Adipocyte (in vitro differentiated cells): ENCODE measurements at regions not wholly inside any gene's neighbourhood (a gene's known extent, or its start where the extent isn't known, plus 50 kb on each side); places are given as distances from the start of the nearest gene placed in this dataset.
A peak's percentile ranks its signal among the peaks of the same experiment; 100 is the strongest.

ENCODE experiments used
- DNase-seq: peaks from one replicate; pipeline ENCODE4 v3.0.0-alpha.2; 2015; ENCODE audit warnings: low read depth
- H3K27me3 ChIP-seq: replicated peaks from 2 replicates; pipeline ENCODE4 v1.7.0; 2013; ENCODE audit warnings: mild to moderate bottlenecking, low read length, moderate library complexity; ENCODE audit not compliant: control insufficient read depth, insufficient read depth
- H3K36me3 ChIP-seq: 2 replicates; pipeline ENCODE4 v1.7.0; 2013; ENCODE audit warnings: low read length, mild to moderate bottlenecking, moderate library complexity; ENCODE audit not compliant: control insufficient read depth, insufficient read depth, severe bottlenecking
- H3K4me1 ChIP-seq: 2 replicates; pipeline ENCODE4 v1.7.0; 2013; ENCODE audit warnings: mild to moderate bottlenecking, low read length, moderate library complexity; ENCODE audit not compliant: control insufficient read depth, insufficient read depth
- H3K4me3 ChIP-seq: 2 replicates; pipeline ENCODE4 v1.7.0; 2013; ENCODE audit warnings: mild to moderate bottlenecking, low read length, moderate library complexity
- H3K9ac ChIP-seq: 2 replicates; pipeline ENCODE4 v1.7.0; 2013; ENCODE audit warnings: mild to moderate bottlenecking, low read length, moderate library complexity
- H3K9me3 ChIP-seq: 2 replicates; pipeline ENCODE4 v1.7.0; 2013; ENCODE audit warnings: mild to moderate bottlenecking, low read length, moderate library complexity; ENCODE audit not compliant: control insufficient read depth

DNA sequence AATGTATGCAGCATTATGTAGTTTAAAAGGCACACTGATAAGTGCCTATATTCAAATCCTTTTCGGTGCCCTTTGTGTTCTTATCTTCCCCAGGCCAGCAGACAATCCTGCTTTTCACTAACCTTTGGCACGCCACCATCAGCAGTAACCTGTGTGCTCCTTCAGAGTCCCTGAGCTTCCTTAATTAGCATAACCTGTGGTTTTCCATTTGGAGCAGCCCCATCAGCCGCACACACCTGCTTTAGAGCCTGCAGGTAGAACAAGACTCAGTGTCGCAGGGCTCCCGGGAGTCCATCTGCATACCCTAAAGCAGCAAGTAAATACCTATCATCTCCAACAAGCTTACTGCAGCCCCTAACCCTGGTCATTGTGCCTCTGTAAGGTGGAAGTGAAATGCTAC lies 755.1 kb downstream of the ROBO2 start:
- DNase-seq: no peak
- H3K4me1 ChIP-seq: no peaks in the 10 kb centered on the region

DNA sequence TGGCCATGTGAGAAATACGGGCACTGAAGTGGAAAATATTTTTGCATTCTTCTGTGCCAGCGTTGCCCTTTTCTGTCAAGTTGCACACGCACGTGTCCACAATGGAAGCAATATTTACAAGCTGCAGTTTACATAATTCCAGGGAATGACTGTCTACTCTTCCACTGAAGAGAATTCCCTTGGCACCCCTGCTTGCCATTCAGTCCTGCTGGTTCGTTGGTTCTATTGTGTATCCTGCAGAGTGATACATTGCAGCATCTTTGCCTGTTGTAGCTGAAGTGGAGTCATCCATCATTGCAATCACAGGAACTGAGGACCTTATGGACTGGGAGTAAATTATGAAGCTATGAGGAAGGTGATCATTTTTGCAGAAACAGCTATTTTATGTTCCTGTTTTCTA lies 759.4 kb downstream of the ROBO2 start:
- no peak overlapping the region for H3K4me3 ChIP-seq
- no peaks in the 10 kb centered on the region for H3K36me3 ChIP-seq
- no peaks in the 10 kb centered on the region for H3K27me3 ChIP-seq
- H3K9me3 ChIP-seq: no peaks in the 10 kb centered on the region
- DNase-seq: no peak
- no peaks in the 10 kb centered on the region for H3K4me1 ChIP-seq
- no peak overlapping the region for H3K9ac ChIP-seq

More for the DNA sequence above, 755.1 kb downstream of the ROBO2 start:
- Histone ChIP-seq H3K9me3 (no peaks in the 10 kb centered on the region), H3K9ac (no peak overlapping the region), H3K27me3 (no peaks in the 10 kb centered on the region), H3K36me3 (no peaks in the 10 kb centered on the region), H3K4me3 (no peak overlapping the region)

DNA sequence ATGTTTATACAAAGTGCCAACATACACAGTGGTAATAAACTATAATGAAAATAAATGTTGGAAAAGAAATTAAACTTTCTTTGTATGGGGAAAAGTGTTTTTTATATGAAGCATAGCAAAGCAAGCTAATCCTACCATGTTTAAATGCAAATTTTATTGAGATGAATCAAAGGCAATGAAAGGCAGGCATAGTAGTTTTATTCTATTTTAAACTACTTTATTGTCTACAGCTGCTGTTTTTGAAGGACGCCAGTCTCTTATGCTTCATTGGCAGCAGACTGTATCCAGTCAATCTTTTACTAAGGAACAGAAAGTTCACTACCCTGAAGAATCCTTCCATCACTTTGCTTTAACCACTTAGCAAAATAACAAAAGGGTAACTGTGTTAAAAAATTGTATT lies 761.0 kb downstream of the ROBO2 start:
- Histone ChIP-seq H3K4me1 (no peaks in the 10 kb centered on the region), H3K27me3 (no peaks in the 10 kb centered on the region), H3K9me3 (no peaks in the 10 kb centered on the region), H3K36me3 (no peaks in the 10 kb centered on the region), H3K4me3 (no peak overlapping the region), H3K9ac (no peak overlapping the region)
- no peak for DNase-seq

DNA sequence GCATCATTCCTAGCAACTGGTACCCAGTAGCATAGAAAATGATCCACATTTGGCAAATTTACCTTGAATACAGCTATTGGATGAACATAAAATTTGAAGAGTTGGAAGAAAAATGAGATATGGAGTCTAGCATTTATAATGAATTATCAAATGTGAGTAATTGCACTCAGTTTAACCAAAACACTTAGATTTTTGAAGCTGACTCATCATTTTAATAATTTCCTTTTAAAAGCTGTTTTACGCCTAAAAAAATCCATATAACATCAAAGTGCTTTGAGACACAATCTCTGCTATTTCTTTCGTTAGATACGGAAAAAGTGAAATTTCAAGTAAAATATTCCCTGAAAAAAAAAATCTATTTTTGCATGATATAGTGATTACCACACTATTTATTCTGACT lies 767.4 kb downstream of the ROBO2 start:
- H3K9me3 ChIP-seq: no peaks in the 10 kb centered on the region
- no peak overlapping the region for H3K9ac ChIP-seq
- no peaks in the 10 kb centered on the region for H3K27me3 ChIP-seq
- DNase-seq: no peak
- H3K4me1 ChIP-seq: no peaks in the 10 kb centered on the region
- H3K4me3 ChIP-seq: no peak overlapping the region
- no peaks in the 10 kb centered on the region for H3K36me3 ChIP-seq

DNA sequence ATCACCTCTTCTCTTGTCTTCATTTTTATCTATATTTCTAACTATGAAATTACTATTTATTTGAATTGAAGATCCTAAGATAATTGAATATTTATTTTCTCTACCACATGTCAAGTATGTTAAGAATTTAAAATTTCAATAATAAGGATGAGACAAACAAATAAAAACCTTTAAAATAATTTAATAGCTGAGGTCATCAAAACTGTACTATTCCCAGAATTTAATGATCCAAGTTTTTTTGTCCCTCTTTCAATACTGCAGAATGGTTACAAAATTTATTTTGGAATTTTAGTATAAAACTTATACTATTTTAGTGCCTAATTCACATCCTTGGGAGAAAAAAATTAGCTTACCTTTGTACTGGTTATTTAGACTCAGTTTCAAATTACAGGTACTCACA lies 774.9 kb downstream of the ROBO2 start:
- no peak overlapping the region for H3K4me3 ChIP-seq
- no peak overlapping the region for H3K9ac ChIP-seq
- H3K9me3 ChIP-seq: no peaks in the 10 kb centered on the region
- H3K27me3 ChIP-seq: no peaks in the 10 kb centered on the region
- DNase-seq: no peak
- no peaks in the 10 kb centered on the region for H3K36me3 ChIP-seq
- no peaks in the 10 kb centered on the region for H3K4me1 ChIP-seq

DNA sequence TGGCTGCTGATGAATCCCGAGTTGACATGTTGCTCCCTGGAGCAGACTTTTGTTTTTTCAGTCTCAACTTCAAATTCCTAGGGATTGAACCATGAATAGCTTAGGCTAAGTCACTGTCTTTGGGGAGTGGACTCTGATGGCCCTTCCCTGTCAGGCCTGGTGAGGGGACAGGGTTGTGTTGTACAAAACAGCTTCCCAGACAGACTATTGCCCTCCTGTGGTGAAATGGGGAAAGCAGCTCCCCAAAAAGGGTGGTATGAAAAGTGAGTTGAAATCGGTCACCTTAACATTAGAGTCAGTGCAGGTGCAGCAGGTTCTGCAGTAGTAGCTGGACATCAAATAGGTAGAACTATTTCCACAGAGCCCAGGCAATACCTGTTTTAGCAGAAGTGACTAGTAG lies 775.6 kb downstream of the ROBO2 start:
- no peaks in the 10 kb centered on the region for H3K9me3 ChIP-seq
- no peak for DNase-seq
- H3K4me3 ChIP-seq: no peak overlapping the region
- H3K36me3 ChIP-seq: no peaks in the 10 kb centered on the region
- H3K9ac ChIP-seq: no peak overlapping the region
- no peaks in the 10 kb centered on the region for H3K27me3 ChIP-seq
- no peaks in the 10 kb centered on the region for H3K4me1 ChIP-seq

DNA sequence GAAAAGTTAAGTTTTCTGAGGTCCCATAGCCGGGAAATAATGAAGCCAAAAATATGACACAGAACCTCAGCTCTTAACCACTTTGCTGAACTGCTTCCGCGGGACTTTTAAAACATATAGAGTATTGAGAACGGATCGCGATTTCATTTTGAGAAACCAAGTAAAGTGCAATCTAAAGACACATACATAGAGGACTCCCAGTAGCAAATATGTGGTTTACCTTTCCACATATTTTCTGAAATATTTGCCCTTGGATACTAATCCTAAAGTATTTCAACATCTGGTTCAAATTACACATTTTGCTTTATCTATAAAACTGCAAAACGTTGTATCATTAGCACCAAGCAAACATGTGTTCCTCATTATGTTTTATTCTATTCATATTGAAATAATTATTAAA lies 776.5 kb downstream of the ROBO2 start:
- H3K4me3 ChIP-seq: peak overlapping the region; percentile 23
- H3K9ac ChIP-seq: no peak overlapping the region
- no peaks in the 10 kb centered on the region for H3K27me3 ChIP-seq
- peak; percentile 24 for DNase-seq
- no peaks in the 10 kb centered on the region for H3K36me3 ChIP-seq
- H3K4me1 ChIP-seq: no peaks in the 10 kb centered on the region
- H3K9me3 ChIP-seq: no peaks in the 10 kb centered on the region

DNA sequence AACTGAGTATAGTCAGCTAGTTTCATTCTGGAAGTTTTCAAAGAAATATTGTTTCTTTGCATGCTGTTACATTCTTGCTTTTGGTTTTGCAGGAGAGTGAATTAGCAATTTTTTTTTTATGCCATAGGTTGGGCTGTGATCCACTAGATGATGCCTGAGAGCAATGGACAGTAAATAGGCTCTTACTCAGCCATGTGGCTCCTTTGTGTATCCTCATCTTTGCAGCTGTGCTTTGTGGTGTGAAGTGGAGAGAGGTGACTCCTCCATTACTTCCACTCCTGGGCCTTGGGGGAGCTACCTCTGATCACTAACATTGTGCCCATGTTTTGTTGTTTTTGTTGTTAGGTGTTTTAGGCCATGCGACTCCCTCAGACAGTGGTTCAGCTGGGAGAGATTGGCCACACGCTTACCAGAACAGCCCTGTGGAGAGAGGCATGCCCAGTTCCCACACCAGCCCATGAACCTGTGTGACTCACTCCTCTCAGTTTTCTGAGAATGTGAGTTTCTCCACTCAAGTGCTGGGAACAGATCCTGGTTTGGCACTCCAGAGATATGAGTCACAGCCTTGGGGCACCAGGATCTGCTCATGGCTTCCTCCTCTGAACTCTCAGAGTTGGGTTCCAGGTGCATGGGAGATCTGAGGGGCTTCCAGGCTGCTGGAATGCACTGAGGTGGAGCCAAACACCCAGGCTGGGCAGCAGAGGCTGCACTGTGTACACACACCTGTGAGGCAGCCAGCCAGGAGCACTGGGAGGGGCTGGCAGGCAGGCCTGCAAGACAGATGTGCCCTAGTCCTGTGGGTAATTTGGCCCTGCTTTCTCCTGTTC lies 785.3 kb downstream of the ROBO2 start:
- Histone ChIP-seq H3K36me3 (no peaks in the 10 kb centered on the region), H3K4me1 (no peaks in the 10 kb centered on the region), H3K9me3 (peaks cover 7% of the 10 kb centered on the region), H3K4me3 (no peak overlapping the region), H3K9ac (no peak overlapping the region), H3K27me3 (no peaks in the 10 kb centered on the region)
- DNase-seq: peak; percentile 90

DNA sequence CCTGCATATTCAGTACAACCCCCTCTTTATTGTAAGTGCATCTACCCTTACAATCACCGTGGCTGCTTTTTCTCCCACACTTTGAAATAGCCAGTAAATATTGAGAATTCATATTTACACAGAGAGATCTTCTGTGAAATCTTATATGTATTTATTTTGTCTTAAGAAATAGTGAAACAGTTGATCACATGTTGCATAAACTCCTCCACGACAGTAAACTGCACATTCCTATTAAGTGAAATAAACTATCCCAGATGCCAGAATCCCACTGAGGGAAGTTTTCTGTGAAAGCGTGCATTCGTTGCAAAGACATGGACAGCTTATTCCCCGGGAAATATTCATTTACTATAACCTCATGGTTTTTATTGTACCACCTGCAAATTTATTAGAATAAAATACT lies 796.0 kb downstream of the ROBO2 start:
- H3K9ac ChIP-seq: no peak overlapping the region
- peaks cover 4% of the 10 kb centered on the region for H3K9me3 ChIP-seq
- H3K4me3 ChIP-seq: peak overlapping the region; percentile 45
- peak; percentile 78 for DNase-seq
- H3K4me1 ChIP-seq: peaks cover 4% of the 10 kb centered on the region
- H3K27me3 ChIP-seq: no peaks in the 10 kb centered on the region
- no peaks in the 10 kb centered on the region for H3K36me3 ChIP-seq

DNA sequence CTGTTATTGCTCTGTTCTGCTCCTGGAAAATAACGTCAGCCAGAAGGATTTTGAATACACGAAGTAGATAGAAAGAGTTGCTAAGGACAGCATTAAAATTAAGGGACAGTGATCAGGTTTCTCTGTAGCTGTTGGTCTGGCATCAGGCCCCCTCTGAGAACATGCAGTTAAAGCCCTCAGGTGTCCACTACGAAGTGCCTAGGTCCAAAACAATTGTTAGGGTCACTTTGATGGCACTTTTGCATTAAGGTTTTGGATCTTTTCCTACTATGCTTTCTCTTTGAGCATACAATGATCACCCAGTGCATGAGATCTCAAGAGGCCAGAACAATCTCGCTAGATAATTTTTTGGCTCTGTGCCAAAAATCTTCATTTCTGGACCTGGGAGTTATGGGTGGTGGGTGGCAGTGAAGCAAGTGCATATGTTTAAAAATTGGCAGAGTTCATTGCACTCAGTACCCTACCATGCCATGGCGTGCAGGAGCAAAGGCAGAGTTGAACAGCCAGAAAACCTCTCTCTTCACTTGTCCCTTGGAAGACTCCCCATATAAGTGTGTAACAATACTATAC lies 797.6 kb downstream of the ROBO2 start:
- H3K9me3 ChIP-seq: peaks cover 7% of the 10 kb centered on the region

DNA sequence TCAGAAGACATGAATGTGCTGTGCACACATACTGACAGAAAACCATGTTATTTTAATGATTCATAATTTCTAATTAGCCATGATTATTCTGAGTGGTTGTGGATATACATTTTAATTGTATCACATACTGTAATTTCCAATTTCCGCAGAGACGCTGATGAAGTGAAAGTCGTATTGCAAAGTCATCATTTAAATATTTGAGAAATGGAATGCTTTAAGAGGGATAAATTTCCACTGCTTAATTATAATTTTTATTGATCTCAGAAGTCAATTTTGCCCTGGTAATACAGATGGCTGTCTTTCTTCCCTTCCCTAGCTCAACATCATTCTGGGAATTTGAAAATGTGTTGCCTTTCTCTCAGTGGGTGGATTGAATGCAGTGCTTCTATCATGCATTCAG lies 819.3 kb downstream of the ROBO2 start:
- H3K27me3 ChIP-seq: no peaks in the 10 kb centered on the region
- H3K9me3 ChIP-seq: no peaks in the 10 kb centered on the region
- H3K4me3 ChIP-seq: no peak overlapping the region
- no peaks in the 10 kb centered on the region for H3K4me1 ChIP-seq
- H3K9ac ChIP-seq: no peak overlapping the region
- H3K36me3 ChIP-seq: no peaks in the 10 kb centered on the region
- no peak for DNase-seq

More for the DNA sequence above, 797.6 kb downstream of the ROBO2 start:
- Histone ChIP-seq H3K4me1 (peaks cover 4% of the 10 kb centered on the region), H3K36me3 (no peaks in the 10 kb centered on the region), H3K27me3 (no peaks in the 10 kb centered on the region), H3K9ac (no peak overlapping the region), H3K4me3 (no peak overlapping the region)
- DNase-seq: no peak
